Dermis blood vessel endothelial cell (primary cell): ENCODE measurements at regions not wholly inside any gene's neighbourhood (a gene's known extent, or its start where the extent isn't known, plus 50 kb on each side); places are given as distances from the start of the nearest gene placed in this dataset.

Experiments
- DNase-seq: peaks from one replicate; pipeline ENCODE4 v3.0.0; 2010

DNA sequence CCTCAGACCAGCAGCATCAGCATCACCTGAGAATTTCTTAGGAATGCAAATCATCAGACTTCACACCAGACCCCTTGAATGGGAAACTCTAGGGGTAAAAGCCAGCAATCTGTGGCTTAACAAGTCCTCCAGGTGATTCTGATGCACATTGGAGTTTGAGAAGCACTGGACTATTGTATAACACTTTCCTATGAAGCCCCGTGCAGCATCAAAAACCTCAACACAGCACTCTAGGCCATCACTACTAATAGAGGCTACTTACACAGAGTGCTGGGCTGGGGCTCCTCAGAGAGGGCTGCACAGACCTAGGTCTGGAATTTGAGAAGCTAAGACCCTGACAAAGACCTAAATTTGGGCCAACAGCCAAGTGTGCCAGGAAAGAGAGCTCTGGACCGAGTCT is 95.7 kb upstream of the ARAP3 start:
- no peak for DNase-seq

DNA sequence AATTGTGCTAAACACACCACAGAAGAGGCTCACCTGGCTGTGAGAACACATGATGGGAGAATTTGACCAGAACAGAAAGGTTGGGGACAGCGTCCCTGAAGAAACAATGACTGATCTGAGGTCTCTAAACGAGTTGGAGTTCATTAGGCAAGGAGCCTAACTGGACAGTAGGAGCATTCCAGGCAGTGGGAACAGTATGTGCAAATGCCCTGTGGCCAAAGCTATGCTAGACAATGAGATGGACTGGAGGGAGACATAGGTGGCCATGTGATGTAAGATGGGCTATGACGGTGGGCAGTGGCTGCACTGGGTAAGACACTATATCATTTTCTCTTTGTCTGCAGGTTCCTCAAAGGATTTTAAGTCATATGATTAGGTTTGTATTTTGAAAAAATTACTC is 95.1 kb upstream of the ARAP3 start:
- no peak for DNase-seq

DNA sequence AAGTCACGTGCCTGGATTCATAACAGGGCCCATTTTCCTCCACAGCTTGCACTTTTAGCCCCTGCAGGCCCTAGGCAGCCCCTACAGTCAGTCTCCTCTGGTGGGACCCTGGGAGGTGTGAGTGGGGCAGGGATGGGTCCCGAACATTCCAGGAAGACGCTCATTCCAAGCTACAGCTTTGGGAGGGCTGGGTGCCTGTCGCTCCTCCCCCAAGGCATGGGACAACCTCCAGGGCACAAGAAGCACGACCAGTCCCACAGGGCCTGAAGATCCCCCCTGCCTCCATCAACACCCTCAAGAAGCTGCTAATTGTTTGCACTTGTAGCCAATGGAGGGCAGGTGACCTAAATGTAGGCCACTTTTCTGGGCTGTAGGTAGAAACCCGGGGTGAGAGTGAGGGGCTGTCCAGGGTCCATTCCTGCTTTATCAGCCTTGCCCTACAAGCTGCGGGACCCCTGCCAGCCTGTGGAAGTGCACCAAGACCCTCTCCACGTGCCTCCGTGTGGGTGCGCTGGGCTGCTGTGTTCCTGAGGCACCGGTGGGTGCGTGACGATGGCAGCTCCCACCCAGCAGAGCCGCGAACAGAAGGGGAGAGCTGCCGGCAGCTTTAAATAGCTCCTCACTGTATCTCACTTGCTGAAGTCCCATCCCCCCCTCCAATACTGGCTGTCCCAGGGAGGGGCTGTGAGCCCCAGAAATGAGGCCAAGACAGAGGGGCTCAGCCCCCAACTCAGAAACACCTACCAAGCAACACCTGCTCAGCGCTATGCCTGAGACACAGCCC is 91.9 kb upstream of the ARAP3 start:
- DNase-seq = no peak

DNA sequence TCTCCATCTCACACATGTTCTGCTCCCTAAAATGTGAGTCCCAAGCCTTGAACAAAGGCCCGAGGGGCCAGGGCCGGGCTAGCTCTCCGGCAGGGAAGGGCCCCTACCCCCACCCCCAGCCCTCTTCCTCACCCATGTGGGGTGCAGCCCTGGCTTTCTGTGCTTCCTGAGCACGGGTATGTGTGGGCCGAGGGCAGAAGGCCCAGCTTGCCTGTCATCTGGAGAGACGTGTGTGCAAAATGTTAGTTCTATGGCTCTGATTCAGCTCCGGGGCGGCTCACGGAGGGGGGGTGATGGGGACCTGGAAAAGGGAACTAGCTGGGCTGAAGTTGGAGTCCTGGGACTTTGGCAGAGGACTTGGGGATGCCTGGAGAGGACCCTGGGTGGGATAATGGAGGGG is 90.3 kb upstream of the ARAP3 start:
- DNase-seq = no peak

DNA sequence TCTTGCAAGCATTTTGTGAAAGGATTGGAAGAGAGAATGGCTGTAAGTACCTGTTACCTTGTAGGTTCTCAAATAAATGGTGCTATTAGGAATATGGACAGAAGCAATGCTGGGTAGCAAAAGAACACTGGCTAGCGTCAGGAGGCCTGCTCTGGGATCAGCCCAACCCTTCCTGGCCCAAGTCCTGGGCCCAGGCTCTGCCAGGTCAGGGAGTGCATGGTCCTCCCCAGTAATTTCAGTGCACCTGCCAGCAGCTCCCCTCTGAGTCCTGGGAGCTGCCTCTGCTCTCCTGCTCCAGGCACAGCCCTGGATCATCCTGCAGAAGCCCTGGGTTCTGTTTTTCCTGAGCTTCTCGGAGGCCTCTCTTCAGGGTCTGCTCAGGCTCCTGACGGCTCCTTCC is 89.5 kb upstream of the ARAP3 start:
- no peak for DNase-seq

DNA sequence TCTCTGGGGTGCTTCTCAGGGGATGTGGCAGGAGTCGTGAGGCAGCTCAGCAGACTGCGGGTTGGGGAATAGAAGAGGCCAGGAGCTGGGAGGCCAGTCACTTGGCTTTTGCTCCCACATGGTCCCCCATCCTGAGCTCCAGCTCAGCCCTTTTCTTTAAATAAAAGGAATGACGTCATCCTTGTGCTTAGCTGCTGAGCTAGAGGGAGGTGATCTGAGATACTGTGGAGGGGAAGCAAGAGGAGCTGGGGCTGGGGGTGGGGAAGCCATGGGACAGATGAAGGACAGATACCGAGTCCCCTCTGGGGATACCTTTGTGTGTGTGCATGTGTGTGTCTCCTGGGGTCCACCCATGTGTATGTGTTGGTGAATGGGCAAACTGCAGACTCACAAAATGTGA is 89.0 kb upstream of the ARAP3 start:
- no peak for DNase-seq

DNA sequence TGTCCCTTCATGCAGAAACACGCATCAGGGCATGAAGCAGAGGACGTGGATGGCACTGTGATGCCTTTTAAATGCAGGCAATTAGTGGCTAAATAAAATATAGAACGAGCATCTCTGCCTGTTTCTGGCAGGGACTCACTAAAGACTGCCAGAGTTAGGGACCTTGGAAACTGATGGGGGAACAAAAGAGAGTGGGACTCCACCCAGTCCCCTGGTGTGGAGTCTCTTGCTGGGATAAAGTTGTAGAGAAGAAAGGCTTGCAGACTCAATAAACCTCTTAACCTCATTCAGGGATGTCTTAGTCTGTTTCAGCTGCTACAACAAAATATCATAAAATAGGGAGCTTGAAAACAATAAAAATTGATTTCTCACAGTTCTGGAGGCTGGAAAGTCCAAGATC is 87.6 kb upstream of the ARAP3 start:
- DNase-seq = no peak

DNA sequence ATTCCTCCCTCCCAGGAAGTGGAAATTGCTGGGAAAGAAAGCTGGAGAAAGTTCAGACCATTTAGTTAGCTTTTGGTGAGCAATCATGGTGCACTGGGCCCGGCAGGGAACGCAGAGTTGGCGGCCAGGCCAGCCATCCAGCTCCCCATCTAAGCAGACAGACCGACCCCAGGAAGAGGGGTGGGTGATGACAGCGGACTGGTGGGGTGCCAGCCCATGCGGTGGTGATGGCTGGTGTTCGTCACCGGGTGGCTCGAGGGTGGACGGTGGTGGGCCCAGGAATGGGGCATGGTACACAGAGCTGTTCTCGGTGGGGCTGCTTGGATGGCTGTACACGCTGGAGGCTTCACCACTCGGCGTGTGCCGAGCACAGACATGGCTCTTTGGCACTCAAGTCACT is 85.6 kb upstream of the ARAP3 start:
- no peak for DNase-seq

DNA sequence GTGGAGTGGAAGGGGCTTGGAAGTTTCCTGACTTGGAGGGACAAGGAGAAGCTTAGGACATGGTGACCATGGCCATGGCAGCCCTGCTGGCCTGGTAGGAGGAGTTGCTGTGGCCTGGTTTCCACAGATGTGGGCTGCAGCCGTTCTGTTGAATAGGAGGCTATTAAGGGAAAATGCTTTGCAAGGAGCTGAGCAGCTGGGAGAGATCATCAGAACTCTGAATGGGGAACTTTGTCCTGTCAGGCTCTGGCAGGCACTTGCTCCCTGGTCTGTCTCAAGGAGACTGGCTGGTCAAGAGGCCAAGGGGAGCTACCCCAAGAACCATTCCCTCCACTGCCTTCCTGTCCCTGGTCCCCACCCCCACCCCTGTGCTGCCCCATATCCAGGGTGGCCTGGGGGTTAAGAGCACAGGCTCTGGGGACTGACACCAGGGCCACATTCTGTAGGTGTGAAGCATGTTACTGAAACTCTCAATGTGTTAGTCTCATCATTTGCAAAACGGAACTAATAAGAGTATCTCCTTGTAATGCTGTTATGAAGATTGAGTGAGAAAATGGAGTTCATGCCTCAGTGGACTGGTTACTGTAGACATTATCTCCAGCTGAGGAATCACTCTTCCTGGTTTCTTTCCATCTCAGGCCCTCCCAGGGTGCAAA is 84.0 kb upstream of the ARAP3 start:
- no peak for DNase-seq

DNA sequence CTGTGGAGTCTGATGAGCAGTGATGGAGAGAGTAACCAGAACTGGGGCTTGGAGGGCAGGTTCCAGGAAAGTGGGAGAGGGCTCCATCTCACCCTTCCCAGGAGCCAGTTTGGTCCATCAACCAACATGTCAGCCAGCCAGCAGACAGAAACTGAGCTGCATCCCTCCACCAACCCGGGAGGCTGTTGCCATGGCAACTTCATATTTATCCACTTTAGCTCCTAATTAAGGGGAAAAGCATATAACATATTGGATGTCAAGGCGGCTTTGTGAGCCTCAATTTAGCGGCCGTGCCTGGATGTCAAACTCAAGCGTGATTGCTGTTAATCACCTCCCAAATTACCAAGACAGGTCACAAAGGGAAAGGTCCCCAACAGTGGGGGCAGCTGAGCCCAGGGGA is 81.5 kb upstream of the ARAP3 start:
- DNase-seq = no peak

DNA sequence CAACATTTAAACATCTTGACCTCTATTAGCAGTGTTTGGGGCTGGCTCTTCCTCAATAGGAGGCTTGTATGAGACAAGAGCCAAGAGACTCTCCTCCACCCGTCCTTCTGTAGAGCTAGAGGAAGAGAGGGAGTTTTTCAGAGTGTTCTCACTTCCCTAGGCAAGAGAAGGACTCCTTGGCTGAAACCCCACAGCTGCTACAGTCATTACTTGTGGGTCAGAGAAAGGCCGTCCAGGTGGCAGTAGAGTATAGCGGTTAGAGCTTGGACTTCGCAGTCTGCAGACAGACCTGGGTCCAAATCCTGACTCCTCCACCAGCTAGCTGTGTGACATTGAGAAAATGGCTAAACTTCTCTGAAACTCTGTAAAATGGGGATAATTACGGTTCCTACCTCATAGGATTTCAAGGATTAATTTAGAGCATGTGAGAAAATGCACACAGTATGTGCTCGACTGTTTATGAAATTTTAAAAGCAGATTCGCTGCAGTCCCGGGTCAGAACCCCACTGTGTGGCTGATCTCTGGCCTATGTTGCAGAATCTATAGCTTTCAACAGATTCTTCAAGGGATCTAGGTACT is 80.8 kb upstream of the ARAP3 start:
- peak; percentile 52 for DNase-seq

DNA sequence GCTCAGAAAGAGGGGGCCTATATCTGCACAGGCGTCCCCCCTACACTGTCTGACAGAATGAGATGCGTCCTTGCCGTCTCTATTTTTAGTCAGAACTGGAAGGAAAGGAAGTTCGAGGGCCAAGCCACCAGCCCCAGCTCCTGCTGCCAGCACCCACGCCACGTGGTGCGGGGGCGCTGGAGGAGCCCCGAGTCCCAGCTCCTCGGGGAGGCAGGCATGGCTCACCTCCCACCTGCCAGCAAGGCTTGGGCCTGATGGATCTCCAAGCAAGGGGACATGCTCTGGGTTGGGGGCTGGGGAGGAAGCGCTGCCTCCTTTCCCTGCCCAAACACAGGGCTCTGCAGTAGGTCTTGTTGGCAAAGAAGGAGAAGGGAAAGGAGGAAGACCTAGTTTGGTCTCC is 80.3 kb upstream of the ARAP3 start:
- no peak for DNase-seq

DNA sequence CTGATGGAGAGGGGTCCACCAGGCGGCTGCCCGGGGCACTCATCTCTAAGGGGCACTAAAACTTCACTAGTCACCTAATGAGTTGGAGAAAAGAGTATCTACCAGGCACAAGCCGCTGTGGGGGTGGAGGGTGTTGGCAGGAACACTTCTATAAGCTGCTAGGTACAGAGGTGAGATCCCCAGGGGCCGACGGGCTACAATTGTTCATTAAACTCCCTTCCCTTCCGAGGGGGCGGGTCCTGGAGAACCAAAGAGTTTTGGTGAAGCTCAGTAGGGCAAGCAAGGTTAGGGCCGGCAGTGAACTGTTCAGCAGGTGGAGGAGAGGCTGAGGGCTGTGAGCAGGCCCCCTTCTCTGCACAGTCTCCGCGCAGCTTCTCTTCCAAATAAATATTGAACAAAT is 78.7 kb upstream of the ARAP3 start:
- DNase-seq = no peak

DNA sequence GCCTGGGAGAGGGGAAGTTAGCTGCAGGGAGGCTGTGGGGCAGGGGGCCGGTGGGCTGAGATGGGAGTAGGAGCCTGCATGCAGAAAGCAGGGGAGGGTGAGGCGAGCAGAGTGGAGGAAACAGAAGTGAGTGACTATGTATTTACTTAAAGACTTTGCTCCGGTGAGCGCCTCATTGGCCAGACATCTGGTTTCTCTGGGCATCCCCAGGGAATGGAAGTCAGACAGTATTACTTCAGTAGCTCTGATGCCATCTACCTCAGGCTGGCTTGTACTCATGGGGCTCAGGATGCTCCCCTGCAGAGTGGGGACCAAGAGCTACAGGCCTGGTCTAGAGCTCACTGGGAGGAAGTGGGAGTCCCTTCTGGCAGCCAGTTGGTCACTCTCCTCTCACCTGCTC is 78.2 kb upstream of the ARAP3 start:
- DNase-seq = no peak

DNA sequence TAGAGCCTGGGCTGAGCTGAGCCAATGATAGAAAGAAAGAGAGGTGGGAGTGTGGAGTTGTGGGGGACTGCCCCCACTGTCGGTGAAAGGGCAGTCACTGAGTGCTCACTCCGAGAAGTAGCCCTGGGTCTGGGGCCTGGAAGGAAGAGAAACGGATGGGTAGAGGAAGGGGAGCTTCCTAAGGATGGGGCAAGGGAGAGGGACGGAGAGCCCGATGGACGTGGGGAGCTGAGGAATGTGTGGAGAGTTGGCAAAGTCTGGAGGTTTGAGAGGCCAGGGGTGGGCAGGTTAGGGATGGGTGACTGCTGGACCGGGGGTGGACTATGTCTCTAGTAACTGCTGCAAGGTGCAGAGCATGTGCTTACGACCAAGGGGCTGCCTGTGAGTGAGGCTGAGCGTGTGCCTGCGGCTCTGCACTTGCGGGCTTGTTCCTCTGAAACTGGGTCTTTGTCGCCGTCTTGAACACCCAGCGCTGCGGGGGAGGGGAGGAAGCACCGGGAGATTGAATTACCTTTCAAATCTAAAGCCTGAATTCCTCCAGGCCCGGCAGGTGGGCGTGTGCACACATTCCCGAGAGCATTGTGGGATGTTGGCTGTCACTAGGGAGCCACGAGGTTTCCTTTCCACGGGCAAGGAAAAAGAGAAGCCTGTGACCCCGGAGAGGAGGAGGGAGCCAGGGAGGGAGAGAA is 76.4 kb upstream of the ARAP3 start:
- DNase-seq = no peak

DNA sequence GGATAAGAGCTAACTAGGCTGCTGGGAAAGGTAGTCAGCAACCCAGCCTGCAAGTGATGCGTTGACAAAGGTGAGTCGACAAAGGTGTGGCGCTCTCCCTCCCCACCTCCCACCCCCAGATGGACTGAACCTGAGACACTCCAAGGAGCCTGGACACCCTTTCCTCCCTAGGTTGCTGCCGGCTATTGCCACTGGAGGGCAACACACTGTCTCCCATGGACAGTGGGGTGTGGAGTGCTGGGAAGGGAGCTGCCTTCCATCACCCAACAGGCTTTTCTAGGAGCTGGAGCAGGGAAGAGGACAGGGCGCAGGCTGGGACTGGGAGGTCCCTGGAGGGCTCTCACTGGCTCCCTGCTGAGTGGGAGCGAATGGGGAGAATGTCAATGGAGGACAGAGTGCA is 75.4 kb upstream of the ARAP3 start:
- peak; percentile 82 for DNase-seq

DNA sequence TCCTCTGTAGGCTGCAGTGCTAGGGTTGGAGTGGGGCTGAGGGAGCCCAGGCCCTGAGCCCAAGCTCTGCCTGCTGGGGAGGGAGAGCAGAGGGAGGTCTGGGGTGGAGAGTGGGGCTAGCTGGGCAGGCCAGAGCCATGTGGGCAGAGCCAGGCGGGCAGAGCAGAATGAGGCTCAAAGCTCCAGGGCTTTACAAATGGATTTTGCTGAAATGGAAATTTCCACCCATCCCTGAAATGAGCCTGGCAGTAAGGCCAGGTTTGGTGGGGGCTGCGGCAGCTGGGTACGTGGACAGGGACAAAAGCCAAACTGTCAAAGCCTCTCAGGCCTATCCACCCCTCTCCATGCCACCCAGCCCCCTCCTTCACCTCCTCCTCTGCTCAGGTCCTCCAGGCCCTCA is 74.2 kb upstream of the ARAP3 start:
- no peak for DNase-seq

DNA sequence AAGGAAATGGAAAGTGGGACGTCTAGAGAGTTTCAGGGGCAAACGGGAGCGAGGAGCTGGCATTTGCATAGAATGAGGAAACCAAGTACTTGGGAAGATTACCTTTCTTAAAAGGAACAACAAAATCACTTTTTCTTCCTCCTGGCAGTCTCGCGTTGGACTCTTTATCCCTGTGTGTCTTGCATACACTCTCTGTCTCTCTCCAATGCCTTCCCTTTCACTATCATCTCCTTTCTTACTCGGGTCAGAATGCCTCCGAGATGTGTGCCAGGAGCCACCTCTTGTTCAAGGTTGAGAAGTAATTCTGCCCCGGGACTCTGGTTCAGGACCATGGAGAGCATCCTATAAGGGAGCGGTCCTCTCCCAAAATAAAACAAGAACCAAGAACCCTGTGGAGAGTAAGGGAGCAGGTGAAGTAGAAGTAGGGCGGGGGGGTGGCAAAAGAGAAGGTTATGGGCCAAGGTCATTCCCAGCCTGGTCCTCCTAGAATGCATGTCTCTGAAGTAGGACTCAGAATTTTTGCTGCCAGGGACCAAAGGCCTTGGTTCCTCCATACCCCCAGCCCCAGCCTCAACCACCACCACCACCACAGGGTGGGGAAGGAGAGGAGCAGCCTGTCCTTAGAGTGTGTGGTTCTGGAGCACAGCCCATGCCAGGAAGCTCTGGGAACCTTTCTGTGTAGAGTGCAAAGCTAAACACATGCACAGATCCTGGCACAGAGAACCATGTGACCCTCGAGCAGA is 72.1 kb upstream of the ARAP3 start:
- peak; percentile 54 for DNase-seq

DNA sequence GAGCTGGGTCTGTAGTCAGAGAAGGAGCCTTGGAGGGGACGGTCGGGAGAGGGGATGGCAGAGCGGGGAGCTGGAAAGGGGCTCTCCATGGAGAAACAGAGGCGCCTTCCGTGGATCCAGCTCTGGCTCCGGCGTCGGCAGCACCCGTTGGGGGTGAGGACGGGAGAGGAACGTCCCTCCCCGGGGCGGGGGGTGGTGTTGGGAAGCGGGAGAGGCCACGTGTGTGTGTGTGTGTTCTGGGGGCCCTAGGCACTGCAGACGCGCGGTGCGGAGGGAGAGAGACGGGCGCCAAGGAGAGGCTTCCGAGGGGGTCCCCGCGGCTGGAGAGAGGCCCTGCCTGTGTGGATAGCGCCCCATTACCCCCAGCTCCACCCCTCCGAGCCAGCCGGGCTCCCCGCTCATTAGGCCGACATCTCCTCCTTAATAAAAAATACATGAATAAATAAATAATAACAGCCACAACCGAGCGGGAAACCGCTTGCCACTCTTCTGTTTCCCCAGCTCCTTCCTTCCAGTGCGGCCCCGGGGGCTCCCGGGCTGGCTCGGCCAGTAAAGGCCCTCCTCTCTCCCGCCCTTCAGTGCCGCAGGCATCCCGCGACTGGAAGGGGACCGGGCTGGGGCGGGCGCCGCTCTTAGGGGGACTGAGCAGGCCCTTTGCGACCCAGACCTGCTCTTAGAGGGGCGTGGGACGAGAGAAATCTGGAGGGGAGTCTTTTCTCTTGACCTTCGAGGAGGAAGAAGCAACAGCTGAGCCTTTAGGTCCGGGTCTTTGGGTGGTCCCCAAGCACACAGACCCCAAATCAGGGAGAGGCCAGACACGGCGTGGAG is 71.3 kb upstream of the ARAP3 start:
- DNase-seq = no peak

DNA sequence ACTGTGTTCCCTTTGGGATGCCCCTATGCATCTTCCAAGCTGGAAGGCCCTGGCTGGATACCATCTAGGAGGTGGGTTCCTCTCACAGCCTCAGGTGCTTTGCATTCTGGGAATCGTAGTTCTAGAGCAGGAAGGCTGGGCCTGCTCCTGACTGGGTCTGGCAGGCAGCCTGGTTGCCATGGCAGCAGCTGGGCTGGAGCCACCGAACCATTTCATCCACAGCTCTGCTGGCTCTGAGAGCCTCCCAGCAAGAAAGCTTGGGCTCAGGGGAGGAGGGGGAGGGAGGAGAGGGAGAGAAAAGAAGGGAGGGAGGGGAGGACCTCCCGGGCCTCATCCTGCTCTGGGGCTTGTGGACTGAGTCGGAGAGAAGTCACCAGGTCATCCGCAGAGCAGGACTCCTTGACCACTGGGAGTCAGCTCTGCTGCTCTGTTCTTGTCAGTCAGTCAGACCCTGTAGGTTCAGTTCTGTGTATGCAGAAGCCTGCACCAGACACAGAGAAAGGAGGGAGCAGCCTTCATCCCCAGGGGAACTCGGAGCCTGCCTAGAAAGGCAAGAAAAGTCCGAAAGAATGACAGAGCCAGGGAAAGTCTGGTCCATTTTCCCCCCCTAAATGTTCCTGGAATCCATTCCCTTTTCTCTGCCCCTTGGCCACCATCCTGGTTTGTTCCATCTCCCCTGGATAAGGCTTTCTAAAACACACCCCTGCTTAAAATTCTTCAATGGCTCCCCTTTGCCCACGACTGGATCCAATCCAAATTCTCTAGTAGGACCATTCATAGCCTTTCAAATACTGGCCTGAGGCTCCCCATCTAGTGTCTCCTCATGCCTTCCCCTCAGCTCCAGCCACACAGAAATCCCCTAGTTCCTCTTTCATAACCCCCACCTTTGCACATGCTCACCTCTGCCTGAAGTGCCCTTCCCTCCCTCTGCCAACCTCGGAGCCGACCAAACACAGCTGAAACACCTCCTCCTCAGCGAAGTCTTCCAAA is 65.4 kb upstream of the ARAP3 start:
- peak; percentile 64 for DNase-seq

DNA sequence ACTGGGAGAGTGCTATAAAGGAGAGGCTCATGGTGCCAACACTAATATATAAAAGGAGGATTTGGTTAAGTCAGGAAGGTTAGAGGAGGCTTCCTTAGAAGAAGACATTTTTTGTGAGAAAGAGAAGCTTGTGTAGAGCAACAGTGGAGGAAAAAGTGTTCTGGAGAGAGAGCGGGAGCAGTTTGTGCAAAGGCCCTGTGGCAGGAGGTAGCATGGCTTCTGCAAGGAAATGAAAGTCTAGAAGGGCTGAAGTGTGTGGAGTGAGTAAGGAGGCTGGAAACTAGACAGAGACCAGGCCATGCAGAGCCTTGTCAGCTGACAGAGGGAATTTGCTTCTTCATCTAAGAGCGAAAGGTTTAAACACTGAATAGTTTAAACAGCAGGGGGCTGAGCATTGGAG is 64.4 kb upstream of the ARAP3 start:
- no peak for DNase-seq
